B cell (primary cell): ENCODE measurements at regions not wholly inside any gene's neighbourhood (a gene's known extent, or its start where the extent isn't known, plus 50 kb on each side); places are given as distances from the start of the nearest gene placed in this dataset.

Experiments
- ATAC-seq: fragments of 200-7000 bp; cut with Tn5 transposase; one replicate; pipeline ENCODE4 v1.10.0; 2021; ENCODE audit warnings: low read depth, mild to moderate bottlenecking, moderate number of reproducible peaks, moderate library complexity
- CTCF ChIA-PET: fragments of 350-600 bp; sonication (Branson Sonifier 250); formaldehyde crosslinking; loops from one replicate; lab custom pipeline; 2021; ENCODE audit warnings: antibody characterized with exemption, inconsistent platforms; lab: Charles Lee
- POLR2A ChIA-PET: fragments of 350-600 bp; sonication (Branson Sonifier 250); formaldehyde crosslinking; loops from one replicate; lab custom pipeline; 2021; ENCODE audit warnings: antibody characterized with exemption; lab: Charles Lee
- DNase-seq: peaks from one replicate; pipeline ENCODE4 v3.0.0; 2013
- H2AFZ ChIP-seq: 2 replicates; pipeline ENCODE4 v1.6.1; 2012; ENCODE audit warnings: mild to moderate bottlenecking, low read depth, low read length; ENCODE audit not compliant: insufficient read depth, poor library complexity, severe bottlenecking
- H3K27ac ChIP-seq, 2 donors: 1 replicate in 1 of 2; 2 replicates in 1 of 2; pipeline ENCODE4 v1.5.1; 2012 to 2013; ENCODE audit warnings: low read length in 2 of 2, mild to moderate bottlenecking in 2 of 2, moderate library complexity in 1 of 2
- H3K27me3 ChIP-seq, 4 experiments: fragments of 200-600 bp in 1 of 4; sonication (generic) in 1 of 4; replicated peaks in 1 of 4; 1 replicate in 2 of 4; 2 replicates in 2 of 4; pipeline versions ENCODE4 v1.6.1 to v1.7.0; 2013 to 2016; ENCODE audit warnings: low read length in 3 of 4, mild to moderate bottlenecking in 2 of 4, mixed read lengths in 1 of 4, moderate library complexity in 1 of 4; ENCODE audit not compliant: insufficient read depth in 4 of 4, control insufficient read depth in 3 of 4; ENCODE audit errors: control extremely low read depth in 1 of 4
- H3K36me3 ChIP-seq, 2 experiments: replicated peaks in 1 of 2; 1 replicate in 1 of 2; 2 replicates in 1 of 2; pipeline versions ENCODE4 v1.6.1 to v1.7.1; 2013; ENCODE audit warnings: low read length in 1 of 2; ENCODE audit not compliant: insufficient read depth in 2 of 2, control insufficient read depth in 1 of 2; ENCODE audit errors: control extremely low read depth in 1 of 2, extremely low read depth in 1 of 2
- H3K4me1 ChIP-seq, 2 donors: fragments of 200-600 bp in 1 of 2; sonication (generic) in 1 of 2; 1 replicate in 1 of 2; 2 replicates in 1 of 2; pipeline versions ENCODE4 v1.5.1 to v1.6.1; 2013 to 2017; ENCODE audit warnings: low read length in 2 of 2; ENCODE audit not compliant: control insufficient read depth in 2 of 2, insufficient read depth in 2 of 2
- H3K4me2 ChIP-seq: replicated peaks from 2 replicates; pipeline ENCODE3; 2012; ENCODE audit warnings: mild to moderate bottlenecking, low read depth, low read length; ENCODE audit not compliant: poor library complexity, severe bottlenecking
- H3K4me3 ChIP-seq, 5 experiments: fragments of 200-600 bp in 1 of 5; sonication (generic) in 1 of 5; 1 replicate in 3 of 5; 2 replicates in 2 of 5; pipeline versions ENCODE4 v1.5.1 to v1.7.0; 2011 to 2016; ENCODE audit warnings: low read length in 4 of 5, mild to moderate bottlenecking in 4 of 5, low read depth in 2 of 5, control low read depth in 1 of 5, moderate library complexity in 1 of 5; ENCODE audit not compliant: insufficient read depth in 1 of 5; ENCODE audit errors: control extremely low read depth in 1 of 5, extremely low read depth in 1 of 5
- H3K79me2 ChIP-seq: fragments of 200-600 bp; sonication (generic); one replicate; pipeline ENCODE4 v1.6.0; 2016; ENCODE audit warnings: low read length; ENCODE audit not compliant: control insufficient read depth, insufficient read depth
- H3K9ac ChIP-seq: fragments of 200-600 bp; sonication (generic); 2 replicates; pipeline ENCODE4 v1.6.1; 2017; ENCODE audit warnings: mild to moderate bottlenecking, low read length, moderate library complexity
- H3K9me3 ChIP-seq, 3 donors: one replicate each; pipeline versions ENCODE4 v1.6.1 to v1.7.1; 2013; ENCODE audit warnings: low read length in 2 of 3; ENCODE audit not compliant: control insufficient read depth in 2 of 3, insufficient read depth in 1 of 3; ENCODE audit errors: control extremely low read depth in 1 of 3
- H4K20me1 ChIP-seq: 2 replicates; pipeline ENCODE4 v1.6.0; 2012; ENCODE audit warnings: mild to moderate bottlenecking, low read length; ENCODE audit not compliant: insufficient read depth, control insufficient read depth, poor library complexity, severe bottlenecking
- H3K27ac Mint-ChIP-seq: one replicate; pipeline ENCODE4 v1.8.0; 2021; ENCODE audit warnings: mixed read lengths
- H3K27me3 Mint-ChIP-seq: one replicate; pipeline ENCODE4 v1.8.0; 2021; ENCODE audit warnings: mixed read lengths
- H3K4me1 Mint-ChIP-seq: one replicate; pipeline ENCODE4 v1.8.0; 2021; ENCODE audit warnings: mixed read lengths
- H3K4me3 Mint-ChIP-seq: one replicate; pipeline ENCODE4 v1.8.0; 2021; ENCODE audit warnings: mixed read lengths
- H3K9me3 Mint-ChIP-seq: one replicate; pipeline ENCODE4 v1.8.0; 2022; ENCODE audit warnings: mixed read lengths; ENCODE audit not compliant: insufficient read depth
- CTCF ChIP-seq: fragments of 200-600 bp; IDR thresholded peaks from one replicate; pipeline ENCODE4 v1.8.0; 2022; ENCODE audit warnings: antibody characterized with exemption, mild to moderate bottlenecking
- EZH2 ChIP-seq: IDR thresholded peaks from 2 replicates; pipeline ENCODE4 v1.6.1; 2012; ENCODE audit warnings: borderline replicate concordance, low read depth, mild to moderate bottlenecking, moderate library complexity, low read length; ENCODE audit not compliant: insufficient read depth, poor library complexity, severe bottlenecking
- WGBS: methylation state at CpG from one replicate; pipeline ENCODE4 v1.1.5; 2013; ENCODE audit warnings: missing lambda C conversion rate; ENCODE audit not compliant: insufficient coverage; 5-methylcytosine and 5-hydroxymethylcytosine counted together
- intact Hi-C: fragments of 100-400 bp; cut with micrococcal nuclease; formaldehyde crosslinking; loops from one replicate; pipeline ENCODE4 v1.10.0; 2022

DNA sequence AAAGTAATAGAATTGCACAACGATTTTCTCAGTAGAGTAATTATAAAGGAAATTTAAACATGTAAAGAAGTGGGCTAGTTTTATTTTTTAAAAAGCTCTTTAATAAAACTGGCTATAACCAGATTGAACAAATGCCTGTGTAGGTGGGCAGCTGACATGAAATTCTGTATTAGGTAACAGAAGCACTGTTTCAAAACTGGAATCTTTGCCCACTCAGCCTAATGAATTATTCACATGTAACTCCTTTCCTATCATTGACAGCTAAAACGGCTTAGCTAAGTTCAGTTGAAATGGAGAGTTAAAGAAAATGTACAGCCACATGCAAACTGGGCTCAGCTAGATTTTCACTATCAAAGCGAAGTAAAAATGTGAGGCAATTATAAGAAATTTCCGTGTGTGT, 1300.1 kb upstream of the ACO1 start:
- no peak overlapping the region for H3K27ac Mint-ChIP-seq
- TF ChIP-seq CTCF (no peak), EZH2 (no peak)
- intact Hi-C loops, result no loop called here
- no peak overlapping the region for H2AFZ ChIP-seq
- no CpG with 5 or more reads among the region's 4 CpGs for WGBS
- no peak overlapping the region for H3K27ac ChIP-seq
- H3K4me1 ChIP-seq, result no peaks in the 10 kb centered on the region
- H3K9ac ChIP-seq, result no peak overlapping the region
- no peaks in the 10 kb centered on the region for H3K79me2 ChIP-seq
- peaks cover 2% of the 10 kb centered on the region for H3K9me3 Mint-ChIP-seq
- H3K36me3 ChIP-seq, result no peaks in the 10 kb centered on the region
- no peaks in the 10 kb centered on the region for H4K20me1 ChIP-seq
- no peaks in the 10 kb centered on the region for H3K4me1 Mint-ChIP-seq
- POLR2A ChIA-PET, result no interaction called here
- no peak overlapping the region for H3K4me3 ChIP-seq
- H3K4me3 Mint-ChIP-seq, result no peak overlapping the region
- H3K9me3 ChIP-seq, result no peaks in the 10 kb centered on the region
- no peak for ATAC-seq
- H3K27me3 Mint-ChIP-seq, result no peaks in the 10 kb centered on the region
- CTCF ChIA-PET, result no interaction called here
- H3K27me3 ChIP-seq, result no peaks in the 10 kb centered on the region
- H3K4me2 ChIP-seq, result no peak overlapping the region
- DNase-seq, result no peak

- ChIA-PET POLR2A (no interaction called here), CTCF (no interaction called here)
- Mint-ChIP-seq H3K27ac (no peak overlapping the region), H3K4me3 (no peak overlapping the region), H3K9me3 (peaks cover 2% of the 10 kb centered on the region), H3K27me3 (no peaks in the 10 kb centered on the region), H3K4me1 (no peaks in the 10 kb centered on the region)
- no peak overlapping the region for H3K4me3 ChIP-seq
- H2AFZ ChIP-seq, result no peak overlapping the region
- H3K79me2 ChIP-seq, result no peaks in the 10 kb centered on the region
- H3K36me3 ChIP-seq, result no peaks in the 10 kb centered on the region
- H3K27me3 ChIP-seq, result no peaks in the 10 kb centered on the region
- TF ChIP-seq CTCF, result no peak
- H3K9me3 ChIP-seq, result no peaks in the 10 kb centered on the region
- no peak for ATAC-seq
- H4K20me1 ChIP-seq, result no peaks in the 10 kb centered on the region
- H3K4me1 ChIP-seq, result no peaks in the 10 kb centered on the region
- H3K4me2 ChIP-seq, result no peak overlapping the region
- DNase-seq, result no peak
- no peak overlapping the region for H3K27ac ChIP-seq
- intact Hi-C loops, result no loop called here
- H3K9ac ChIP-seq, result no peak overlapping the region
Measured at GRCh38 chr9:31089549-31090221, 1294.8 kb upstream of the ACO1 start.
